GM21786 (cell line): ENCODE measurements at regions not wholly inside any gene's neighbourhood (a gene's known extent, or its start where the extent isn't known, plus 50 kb on each side); places are given as distances from the start of the nearest gene placed in this dataset.

Experiments
- ATAC-seq: cut with Tn5 transposase; IDR thresholded peaks from one replicate; pipeline ENCODE4 v1.9.1; 2021; ENCODE audit not compliant: unreplicated experiment

GRCh38 chr17:77467521-77467920 lies 326.8 kb downstream of the SEC14L1 start:
- no peak for ATAC-seq

DNA sequence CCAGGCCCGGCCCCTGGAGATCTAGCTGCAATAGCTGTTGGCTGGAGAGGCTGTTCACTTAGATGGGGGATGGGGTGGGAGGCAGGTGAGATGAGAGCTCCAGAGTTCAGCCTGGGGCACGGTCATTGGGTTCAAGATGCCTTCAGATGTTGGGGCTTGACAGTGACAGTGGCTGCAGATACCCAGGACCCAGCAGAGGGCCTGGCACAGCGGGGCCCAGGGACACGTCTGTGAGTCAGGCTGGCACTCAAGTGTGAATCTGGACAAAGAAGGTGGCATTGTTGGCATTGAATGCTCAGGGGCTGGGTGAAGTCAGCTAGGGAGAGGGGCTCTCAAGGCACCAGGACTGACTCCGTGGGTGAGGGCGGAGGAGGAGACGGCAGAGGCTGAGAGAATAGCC lies 328.1 kb downstream of the SEC14L1 start:
- ATAC-seq, result no peak

- no peak for ATAC-seq
Observed at GRCh38 chr17:77470330-77470786, 329.6 kb downstream of the SEC14L1 start.

- ATAC-seq, result no peak
Observed at GRCh38 chr17:77470800-77471733, 330.3 kb downstream of the SEC14L1 start.

- ATAC-seq, result no peak
Observed at GRCh38 chr17:77471984-77472461, 331.3 kb downstream of the SEC14L1 start.

GRCh38 chr17:77472468-77473310 lies 331.9 kb downstream of the SEC14L1 start:
- no peak for ATAC-seq

DNA sequence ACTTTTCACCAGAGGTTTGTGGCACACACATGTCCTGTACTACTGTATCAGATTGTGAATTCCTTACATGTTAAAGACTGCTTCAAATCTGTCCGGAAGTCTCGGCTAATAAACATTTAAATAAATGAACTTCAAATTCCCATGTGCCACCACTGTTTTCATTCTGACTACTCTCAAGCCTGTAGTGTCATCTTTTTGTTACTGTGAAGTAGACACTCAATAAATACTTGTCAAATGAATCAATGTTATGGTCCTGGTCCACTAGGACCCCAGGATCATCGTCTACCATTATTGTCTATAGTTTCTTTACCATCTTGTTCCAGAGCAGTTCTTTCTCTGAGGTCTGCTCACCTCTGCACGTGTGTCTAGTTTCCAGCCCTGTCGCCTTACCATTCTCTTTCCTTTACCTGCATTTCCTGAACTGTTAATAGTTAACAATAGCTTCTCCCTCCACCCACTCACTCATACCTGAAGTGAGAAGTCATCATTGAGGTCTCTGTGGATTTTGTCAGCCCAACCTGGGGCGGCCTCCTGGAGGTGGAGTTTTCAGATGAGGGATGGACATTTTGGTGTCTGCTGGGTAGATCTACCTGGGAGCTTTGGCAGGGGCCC lies 333.0 kb downstream of the SEC14L1 start:
- ATAC-seq, result no peak

GRCh38 chr17:77474292-77474988 lies 333.7 kb downstream of the SEC14L1 start:
- no peak for ATAC-seq

DNA sequence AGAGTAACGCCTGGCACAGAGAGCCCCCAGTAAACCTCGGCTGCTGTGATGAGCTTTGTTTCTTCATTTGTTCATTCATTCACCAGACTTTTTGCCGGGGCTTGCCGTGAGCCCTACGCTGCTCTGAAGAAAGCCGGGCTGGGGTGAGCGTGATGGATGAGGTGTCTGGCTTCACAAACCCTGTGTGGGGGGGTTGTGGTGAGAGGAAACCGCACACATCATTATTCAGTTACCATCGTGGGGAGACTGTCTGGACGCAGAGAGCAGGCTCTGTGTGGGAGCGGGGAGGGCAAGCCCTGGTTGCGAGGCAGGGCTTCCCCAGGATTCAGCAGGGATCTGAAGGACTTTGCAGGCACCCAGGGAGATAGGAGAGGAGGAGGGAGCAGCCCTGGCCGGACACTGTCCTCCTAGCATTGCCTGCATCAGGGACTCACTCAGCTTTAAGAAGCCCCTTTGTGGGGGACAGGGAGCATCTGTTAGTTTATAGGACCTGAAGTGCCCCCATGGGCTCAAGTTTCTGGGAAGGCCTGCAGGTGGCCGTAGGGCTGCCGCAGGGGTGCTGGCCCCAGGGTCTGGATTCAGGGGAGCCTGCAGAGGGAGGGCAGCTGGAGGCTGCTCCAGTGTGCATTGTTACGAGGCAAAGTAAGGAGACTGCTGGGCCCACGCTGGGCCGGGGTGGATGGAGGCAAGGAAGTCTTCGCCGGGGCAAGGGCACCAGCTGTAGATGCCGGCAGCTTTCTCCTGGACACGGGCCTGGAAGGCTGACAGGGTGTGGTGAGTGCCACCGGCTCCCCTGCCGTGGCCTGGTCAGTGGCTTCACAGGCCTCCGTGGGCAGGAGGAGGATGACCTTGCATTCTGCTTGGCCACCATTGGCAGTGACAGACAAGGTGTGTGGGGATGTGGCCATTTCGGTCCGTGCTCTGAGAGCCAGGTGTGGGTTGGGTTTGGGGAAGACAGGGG lies 334.5 kb downstream of the SEC14L1 start:
- no peak for ATAC-seq

GRCh38 chr17:77476006-77476405 lies 335.2 kb downstream of the SEC14L1 start:
- ATAC-seq, result no peak

- ATAC-seq, result no peak
Observed at GRCh38 chr17:77476498-77476897, 335.7 kb downstream of the SEC14L1 start.

- no peak for ATAC-seq
Observed at GRCh38 chr17:77476931-77477805, 336.4 kb downstream of the SEC14L1 start.

- no peak for ATAC-seq
Observed at GRCh38 chr17:77478281-77478680, 337.5 kb downstream of the SEC14L1 start.

GRCh38 chr17:77478899-77479298 lies 338.1 kb downstream of the SEC14L1 start:
- ATAC-seq, result no peak

DNA sequence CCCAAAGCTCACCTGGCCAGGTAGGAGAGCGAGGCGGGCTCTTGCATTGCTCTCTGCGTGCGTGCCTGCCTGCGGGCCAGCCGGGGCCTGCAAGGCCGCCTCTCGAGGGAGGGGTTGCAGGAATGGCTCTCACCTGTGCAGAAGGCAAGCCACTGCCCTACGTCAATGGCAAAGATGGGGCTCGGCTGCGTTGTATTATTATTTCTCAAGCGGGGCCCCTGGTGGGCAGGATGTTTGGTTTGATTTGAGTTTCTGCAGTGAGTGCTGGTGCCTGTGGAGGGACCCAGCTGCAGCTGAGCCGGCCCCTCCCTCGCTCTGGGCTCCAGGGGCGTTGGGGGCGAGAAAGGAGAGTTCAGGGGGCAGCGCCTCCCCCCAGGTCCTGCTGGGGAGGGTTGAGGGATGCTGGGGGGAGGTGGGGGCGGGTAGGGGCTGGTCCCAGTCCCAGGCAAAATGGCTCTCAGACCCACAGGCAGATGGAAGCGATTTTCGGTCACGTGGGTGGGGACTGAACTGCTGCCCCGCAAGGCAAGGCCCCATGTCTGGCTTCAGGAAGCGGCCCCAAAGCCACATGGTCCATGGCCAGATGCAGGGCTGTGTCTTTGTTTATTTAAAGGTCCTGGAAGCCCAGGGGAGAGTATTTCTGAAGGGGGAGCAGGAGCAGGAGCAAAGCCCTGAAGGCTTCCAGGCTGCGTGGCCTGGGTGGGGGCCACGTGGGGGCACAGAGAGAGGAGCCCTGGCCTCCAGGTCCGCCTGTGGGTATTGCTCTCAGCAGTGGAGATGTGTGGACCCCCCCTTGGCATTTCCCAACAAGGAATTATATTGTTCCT lies 338.8 kb downstream of the SEC14L1 start:
- ATAC-seq, result no peak

- ATAC-seq, result no peak
Observed at GRCh38 chr17:77480199-77480508, 339.4 kb downstream of the SEC14L1 start.

DNA sequence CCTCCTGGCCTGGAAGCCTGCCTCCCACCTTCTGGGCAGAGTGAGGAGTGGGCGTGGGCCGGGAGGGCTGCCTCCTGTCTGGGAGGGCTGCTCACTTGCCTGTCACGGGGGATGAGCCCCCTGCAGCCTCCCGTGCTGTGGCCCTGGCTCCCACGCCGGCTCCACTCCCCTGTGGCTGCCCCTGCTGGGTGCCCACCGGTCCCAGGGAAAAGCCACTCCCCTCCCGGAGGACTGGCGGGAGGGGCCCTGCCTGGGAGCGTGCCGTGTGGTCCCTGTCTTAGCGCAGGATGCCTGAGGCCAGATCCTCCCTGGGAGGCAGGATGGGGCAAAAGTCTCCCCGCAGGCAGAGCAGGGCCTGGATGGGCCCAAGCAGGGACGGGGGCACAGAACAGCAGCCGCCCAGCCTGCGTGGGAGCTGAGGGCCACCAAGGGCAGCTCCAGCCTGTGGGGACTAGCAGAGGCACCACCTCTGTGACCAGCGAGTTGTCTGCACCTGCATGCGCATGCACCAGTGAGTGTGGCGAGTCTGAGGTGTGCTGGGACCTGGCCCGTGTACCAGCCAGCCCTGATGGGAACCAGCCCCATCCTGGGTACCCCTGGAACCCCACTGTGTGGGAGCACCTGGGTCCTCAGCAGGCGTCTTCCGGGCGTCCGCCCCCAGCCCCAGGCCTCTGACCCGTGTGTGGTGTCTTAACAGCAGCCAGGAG lies 339.9 kb downstream of the SEC14L1 start:
- ATAC-seq, result no peak
